Endothelial cell of umbilical vein (primary cell): ENCODE measurements at regions not wholly inside any gene's neighbourhood (a gene's known extent, or its start where the extent isn't known, plus 50 kb on each side); places are given as distances from the start of the nearest gene placed in this dataset.

Experiments
- BruUV-seq: library from RNA; stranded (reverse); fragments of 400-500 nt; replicated peaks from 2 replicates; lab custom pipeline; 2021; lab: Mats Ljungman, UMichigan
- CTCF ChIA-PET: fragments of 300-600, 350-600 bp; sonication (Branson Sonifier 250); formaldehyde crosslinking; loops from one replicate; lab custom pipeline; 2021; ENCODE audit warnings: antibody characterized with exemption, inconsistent platforms; lab: Charles Lee
- POLR2A ChIA-PET: fragments of 300-600, 350-600 bp; sonication (Branson Sonifier 250); formaldehyde crosslinking; loops from one replicate; lab custom pipeline; 2021; ENCODE audit warnings: antibody characterized with exemption, inconsistent platforms; lab: Charles Lee
- DNase-seq: peaks from one replicate; pipeline ENCODE4 v3.0.0-alpha.2; 2011; ENCODE audit warnings: low read depth, low spot score
- FAIRE-seq: peaks from 2 replicates; lab custom pipeline; 2011; peaks lifted over from hg19 to GRCh38; lab: Jason Lieb, UNC
- H2AFZ ChIP-seq: 2 replicates; pipeline ENCODE4 v1.6.0; 2012; ENCODE audit warnings: low read depth, low read length, control low read depth, inconsistent platforms
- H3K27ac ChIP-seq: 2 replicates; pipeline ENCODE4 v1.5.1; 2011; ENCODE audit warnings: low read depth, mild to moderate bottlenecking, control low read depth, low read length, moderate library complexity; ENCODE audit not compliant: insufficient read depth
- H3K27me3 ChIP-seq, 2 experiments: 2 replicates each; pipeline versions ENCODE4 v1.6.0 to v1.6.1; 2011; ENCODE audit warnings: low read length in 2 of 2, mixed read lengths in 1 of 2; ENCODE audit not compliant: control insufficient read depth in 2 of 2, insufficient read depth in 2 of 2
- H3K36me3 ChIP-seq, 2 experiments: 2 replicates in 1 of 2; 3 replicates in 1 of 2; pipeline ENCODE4 v1.5.1; 2011; ENCODE audit warnings: low read length in 2 of 2, mild to moderate bottlenecking in 1 of 2, moderate library complexity in 1 of 2; ENCODE audit not compliant: control insufficient read depth in 2 of 2, insufficient read depth in 2 of 2; ENCODE audit errors: extremely low read depth in 1 of 2
- H3K4me1 ChIP-seq: 3 replicates; pipeline ENCODE4 v1.5.1; 2011; ENCODE audit warnings: mild to moderate bottlenecking, low read length; ENCODE audit not compliant: control insufficient read depth, insufficient read depth; ENCODE audit errors: extremely low read depth
- H3K4me2 ChIP-seq: 2 replicates; pipeline ENCODE4 v1.6.1; 2011; ENCODE audit warnings: low read length, control low read depth, mixed read lengths; ENCODE audit not compliant: insufficient read depth
- H3K4me3 ChIP-seq, 3 experiments: fragments of 200-600 bp in 1 of 3; sonication (generic), shearing (Covaris generic) in 1 of 3; replicated peaks in 1 of 3; 2 replicates each; pipeline ENCODE4 v1.5.1; 2011 to 2016; ENCODE audit warnings: control low read depth in 3 of 3, low read length in 3 of 3, mild to moderate bottlenecking in 2 of 3, inconsistent platforms in 1 of 3, low read depth in 1 of 3, moderate library complexity in 1 of 3; ENCODE audit not compliant: insufficient read depth in 1 of 3
- H3K79me2 ChIP-seq: 2 replicates; pipeline ENCODE4 v1.6.0; 2012; ENCODE audit warnings: low read length, inconsistent platforms; ENCODE audit not compliant: control insufficient read depth, insufficient read depth
- H3K9ac ChIP-seq: replicated peaks from 2 replicates; pipeline ENCODE3; 2011; ENCODE audit warnings: low read length, control low read depth; ENCODE audit not compliant: insufficient read depth; ENCODE audit errors: extremely low read depth
- H3K9me1 ChIP-seq: replicated peaks from 3 replicates; pipeline ENCODE4 v1.6.0; 2011; ENCODE audit warnings: mild to moderate bottlenecking, low read length; ENCODE audit not compliant: control insufficient read depth, insufficient read depth; ENCODE audit errors: extremely low read depth
- H3K9me3 ChIP-seq: replicated peaks from 2 replicates; pipeline ENCODE4 v1.5.1; 2012; ENCODE audit warnings: low read length, inconsistent platforms; ENCODE audit not compliant: control insufficient read depth, insufficient read depth
- H4K20me1 ChIP-seq: replicated peaks from 2 replicates; pipeline ENCODE3; 2011; ENCODE audit warnings: mild to moderate bottlenecking, low read length; ENCODE audit not compliant: control insufficient read depth, insufficient read depth; ENCODE audit errors: extremely low read depth
- CTCF ChIP-seq, 2 donors: IDR thresholded peaks; 1 replicate in 1 of 2; 2 replicates in 1 of 2; pipeline ENCODE4 v1.5.1; 2011; ENCODE audit warnings: low read length in 2 of 2, mild to moderate bottlenecking in 2 of 2, moderate library complexity in 2 of 2, control low read depth in 1 of 2, inconsistent platforms in 1 of 2, low read depth in 1 of 2; ENCODE audit not compliant: insufficient read depth in 1 of 2; ENCODE audit errors: extremely low read depth in 1 of 2
- EZH2 ChIP-seq: IDR thresholded peaks from 2 replicates; pipeline ENCODE4 v1.6.1; 2012; ENCODE audit warnings: borderline replicate concordance, low read depth, mild to moderate bottlenecking, moderate library complexity, low read length, inconsistent platforms; ENCODE audit not compliant: severe bottlenecking
- FOS ChIP-seq: IDR thresholded peaks from 2 replicates; pipeline ENCODE4 v1.6.1; 2011; ENCODE audit warnings: mild to moderate bottlenecking, low read length, moderate library complexity, borderline replicate concordance; ENCODE audit not compliant: insufficient read depth
- GATA2 ChIP-seq: IDR thresholded peaks from 2 replicates; pipeline ENCODE4 v1.7.0; 2011; ENCODE audit warnings: low read depth, mild to moderate bottlenecking, moderate library complexity, mixed read lengths, low read length; ENCODE audit not compliant: insufficient read length, insufficient read depth
- JUN ChIP-seq: IDR thresholded peaks from 2 replicates; pipeline ENCODE4 v1.6.1; 2011; ENCODE audit warnings: borderline replicate concordance, low read depth; ENCODE audit not compliant: insufficient read length, insufficient read depth
- MYC ChIP-seq: IDR thresholded peaks from one replicate; pipeline ENCODE4 v1.6.1; 2011; ENCODE audit warnings: mild to moderate bottlenecking, low read depth, low read length
- POLR2A ChIP-seq: IDR thresholded peaks from 2 replicates; pipeline ENCODE4 v1.6.1; 2012; ENCODE audit warnings: low read depth, mild to moderate bottlenecking, control low read depth, low read length
- POLR2AphosphoS5 ChIP-seq: IDR thresholded peaks from 2 replicates; pipeline ENCODE4 v1.6.1; 2012; ENCODE audit warnings: low read depth, mild to moderate bottlenecking, control low read depth, low read length, moderate library complexity; ENCODE audit not compliant: insufficient read depth
- dilution Hi-C: fragments of 300-500 bp; cut with MboI; formaldehyde crosslinking; loops from one replicate; pipeline ENCODE4 v1.15.0; 2019; ENCODE audit warnings: low sequenced_read_pairs; ENCODE audit not compliant: extremely low pct_ligation_motif_present
- intact Hi-C: fragments of 100-400 bp; cut with micrococcal nuclease; formaldehyde crosslinking; loops from one replicate; pipeline ENCODE4 v1.10.0; 2022
- TF ChIP-seq, protein P1 (sequence below): IDR thresholded peaks from 2 replicates; pipeline ENCODE4 v1.6.1; 2011; ENCODE audit not compliant: insufficient read depth, insufficient read length

DNA sequence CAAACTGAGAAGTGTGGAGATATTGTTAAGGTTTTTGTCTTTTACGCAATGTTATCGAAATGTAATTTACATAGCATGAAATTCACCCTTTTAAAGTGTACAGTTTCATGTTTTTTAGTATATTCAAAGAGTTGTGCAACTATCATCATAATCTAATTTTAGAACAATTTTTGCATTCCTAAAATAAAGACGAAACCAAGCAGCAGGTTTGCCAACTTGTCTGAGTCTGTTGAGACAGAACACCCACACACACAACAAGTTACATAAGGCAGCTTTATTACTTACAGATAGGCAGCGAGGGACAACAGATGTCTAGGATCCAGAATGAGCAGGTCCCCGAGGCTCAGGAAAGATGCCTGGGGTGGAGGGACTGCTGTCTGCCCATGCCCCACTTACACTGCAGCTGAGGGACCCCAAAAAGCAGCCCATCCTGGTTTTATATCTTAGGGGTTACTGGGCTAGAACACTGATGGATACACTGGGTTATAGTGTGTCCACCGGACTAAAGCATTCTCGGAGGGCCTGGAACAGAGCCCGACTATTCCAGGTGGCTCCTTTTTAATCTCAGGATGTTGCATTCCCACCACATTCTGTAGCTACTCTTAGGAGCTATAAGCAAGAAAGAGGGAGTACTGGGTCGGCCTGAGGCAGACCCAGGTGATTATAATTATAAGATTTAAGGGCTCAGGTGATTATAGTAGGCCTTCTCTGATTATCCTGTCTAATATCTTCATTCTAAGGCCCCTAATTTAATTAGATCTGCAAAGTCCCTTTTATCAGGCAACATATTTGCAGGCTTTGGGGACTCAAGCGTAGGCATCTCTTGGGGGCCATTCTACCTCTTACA is 150.2 kb upstream of the DOK6 start:
- ChIA-PET POLR2A (no interaction called here), CTCF (no interaction called here)
- dilution Hi-C loops: no loop called here
- H3K27ac ChIP-seq: no peak overlapping the region
- no peaks in the 10 kb centered on the region for H4K20me1 ChIP-seq
- H3K27me3 ChIP-seq: no peaks in the 10 kb centered on the region
- no peak overlapping the region for H2AFZ ChIP-seq
- TF ChIP-seq MYC (no peak), JUN (no peak), POLR2A (no peak), GATA2 (no peak), FOS (no peak), EZH2 (no peak), CTCF (IDR thresholded peaks at IDR 0.05; ENCODE audit: extremely low read depth in 1 of 2, insufficient read depth in 1 of 2, low read depth in 1 of 2, low read length in 2 of 2) (no peak), POLR2AphosphoS5 (no peak)
- TF ChIP-seq, protein P1, sequence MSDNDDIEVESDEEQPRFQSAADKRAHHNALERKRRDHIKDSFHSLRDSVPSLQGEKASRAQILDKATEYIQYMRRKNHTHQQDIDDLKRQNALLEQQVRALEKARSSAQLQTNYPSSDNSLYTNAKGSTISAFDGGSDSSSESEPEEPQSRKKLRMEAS: no peak
- no peaks in the 10 kb centered on the region for H3K79me2 ChIP-seq
- DNase-seq (no peak), FAIRE-seq (no peak)
- H3K4me1 ChIP-seq: no peaks in the 10 kb centered on the region
- H3K4me3 ChIP-seq: no peak overlapping the region
- BruUV-seq: no TSS peak
- H3K36me3 ChIP-seq: no peaks in the 10 kb centered on the region
- intact Hi-C loops: no loop called here
- H3K9me1 ChIP-seq: no peaks in the 10 kb centered on the region
- no peaks in the 10 kb centered on the region for H3K9me3 ChIP-seq
- no peak overlapping the region for H3K4me2 ChIP-seq
- no peak overlapping the region for H3K9ac ChIP-seq
